Ascending aorta (tissue), 2 donors: ENCODE measurements at regions not wholly inside any gene's neighbourhood (a gene's known extent, or its start where the extent isn't known, plus 50 kb on each side); places are given as distances from the start of the nearest gene placed in this dataset.

Experiments
- DNase-seq, 2 donors: peaks; one replicate each; pipeline ENCODE4 v3.0.0-alpha.2; 2019; ENCODE audit warnings: low spot score in 2 of 2
- H3K27ac ChIP-seq, 2 donors: fragments of 200-600 bp; sonication (generic); one replicate each; pipeline ENCODE4 v1.5.1; 2016 to 2017; ENCODE audit warnings: mild to moderate bottlenecking in 1 of 2
- H3K27me3 ChIP-seq: fragments of 200-600 bp; sonication (generic); one replicate; pipeline ENCODE4 v1.5.1; 2017
- H3K36me3 ChIP-seq, 2 donors: fragments of 200-600 bp; sonication (generic); one replicate each; pipeline ENCODE4 v1.5.1; 2016
- H3K4me1 ChIP-seq, 2 donors: fragments of 200-600 bp; sonication (generic); one replicate each; pipeline ENCODE4 v1.5.1; 2016 to 2017; ENCODE audit warnings: mild to moderate bottlenecking in 1 of 2
- H3K4me3 ChIP-seq, 2 donors: fragments of 200-600 bp; sonication (generic); one replicate each; pipeline ENCODE4 v1.5.1; 2016 to 2017; ENCODE audit warnings: mild to moderate bottlenecking in 1 of 2
- H3K9me3 ChIP-seq, 2 donors: fragments of 200-600 bp; sonication (generic); one replicate each; pipeline ENCODE4 v1.5.1; 2016
- intact Hi-C: fragments of 100-400 bp; cut with DNase I; formaldehyde crosslinking; loops from one replicate; pipeline ENCODE4 v1.15.1; 2023
- TF ChIP-seq, protein P1 (sequence below), 3 experiments: fragments of 200-600 bp in 2 of 3; fragments of 450-650 bp in 1 of 3; sonication (generic) in 2 of 3; IDR thresholded peaks; one replicate each; pipeline ENCODE4 v1.5.1; 2016 to 2019; ENCODE audit warnings: antibody characterized with exemption in 3 of 3, mild to moderate bottlenecking in 1 of 3, moderate library complexity in 1 of 3

DNA sequence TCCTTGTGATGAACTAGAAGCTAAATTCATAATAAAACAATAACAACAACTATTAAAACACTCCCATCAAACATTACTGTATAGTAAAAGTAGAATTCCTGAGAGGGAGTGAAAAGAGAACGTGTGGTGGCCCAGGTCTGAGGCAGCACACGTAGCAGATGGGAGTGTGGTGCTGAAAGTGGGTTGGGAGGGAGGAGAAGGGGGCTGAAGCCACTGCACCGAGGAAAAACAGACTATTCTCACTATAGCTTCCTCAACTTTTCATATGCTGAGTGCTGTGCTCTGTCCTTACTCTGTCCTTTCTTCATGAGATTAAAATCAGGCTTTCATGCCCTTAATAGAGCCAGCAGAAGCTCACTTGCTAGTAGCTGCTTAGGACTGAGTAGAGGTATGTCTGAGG, 170.9 kb downstream of the PCSK1 start:
- no peak for DNase-seq
- Histone ChIP-seq H3K4me3 (no peak overlapping the region), H3K27ac (no peak overlapping the region), H3K4me1 (peaks cover 0 to 21% of the 10 kb centered on the region in 2 donors), H3K27me3 (no peaks in the 10 kb centered on the region), H3K9me3 (peaks cover 0 to 4% of the 10 kb centered on the region in 2 donors), H3K36me3 (no peaks in the 10 kb centered on the region)
- TF ChIP-seq, protein P1, sequence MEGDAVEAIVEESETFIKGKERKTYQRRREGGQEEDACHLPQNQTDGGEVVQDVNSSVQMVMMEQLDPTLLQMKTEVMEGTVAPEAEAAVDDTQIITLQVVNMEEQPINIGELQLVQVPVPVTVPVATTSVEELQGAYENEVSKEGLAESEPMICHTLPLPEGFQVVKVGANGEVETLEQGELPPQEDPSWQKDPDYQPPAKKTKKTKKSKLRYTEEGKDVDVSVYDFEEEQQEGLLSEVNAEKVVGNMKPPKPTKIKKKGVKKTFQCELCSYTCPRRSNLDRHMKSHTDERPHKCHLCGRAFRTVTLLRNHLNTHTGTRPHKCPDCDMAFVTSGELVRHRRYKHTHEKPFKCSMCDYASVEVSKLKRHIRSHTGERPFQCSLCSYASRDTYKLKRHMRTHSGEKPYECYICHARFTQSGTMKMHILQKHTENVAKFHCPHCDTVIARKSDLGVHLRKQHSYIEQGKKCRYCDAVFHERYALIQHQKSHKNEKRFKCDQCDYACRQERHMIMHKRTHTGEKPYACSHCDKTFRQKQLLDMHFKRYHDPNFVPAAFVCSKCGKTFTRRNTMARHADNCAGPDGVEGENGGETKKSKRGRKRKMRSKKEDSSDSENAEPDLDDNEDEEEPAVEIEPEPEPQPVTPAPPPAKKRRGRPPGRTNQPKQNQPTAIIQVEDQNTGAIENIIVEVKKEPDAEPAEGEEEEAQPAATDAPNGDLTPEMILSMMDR (IDR thresholded peaks at IDR 0.05), result no peak
- intact Hi-C loops, result no loop called here

- H3K36me3 ChIP-seq, result no peaks in the 10 kb centered on the region
- no peaks in the 10 kb centered on the region for H3K27me3 ChIP-seq
- intact Hi-C loops, result no loop called here
- TF ChIP-seq, protein P1 (IDR thresholded peaks at IDR 0.05), result no peak
- DNase-seq, result no peak
- H3K9me3 ChIP-seq, result no peaks in the 10 kb centered on the region
- peak overlapping the region in 1 of 2 donors; percentile 13 for H3K4me3 ChIP-seq
- peak overlapping the region; percentile 77 to 80 for H3K27ac ChIP-seq
- H3K4me1 ChIP-seq, result peaks cover 0 to 27% of the 10 kb centered on the region in 2 donors
These were observed 173.0 kb downstream of the PCSK1 start for GRCh38 chr5:96260009-96260408.

DNA sequence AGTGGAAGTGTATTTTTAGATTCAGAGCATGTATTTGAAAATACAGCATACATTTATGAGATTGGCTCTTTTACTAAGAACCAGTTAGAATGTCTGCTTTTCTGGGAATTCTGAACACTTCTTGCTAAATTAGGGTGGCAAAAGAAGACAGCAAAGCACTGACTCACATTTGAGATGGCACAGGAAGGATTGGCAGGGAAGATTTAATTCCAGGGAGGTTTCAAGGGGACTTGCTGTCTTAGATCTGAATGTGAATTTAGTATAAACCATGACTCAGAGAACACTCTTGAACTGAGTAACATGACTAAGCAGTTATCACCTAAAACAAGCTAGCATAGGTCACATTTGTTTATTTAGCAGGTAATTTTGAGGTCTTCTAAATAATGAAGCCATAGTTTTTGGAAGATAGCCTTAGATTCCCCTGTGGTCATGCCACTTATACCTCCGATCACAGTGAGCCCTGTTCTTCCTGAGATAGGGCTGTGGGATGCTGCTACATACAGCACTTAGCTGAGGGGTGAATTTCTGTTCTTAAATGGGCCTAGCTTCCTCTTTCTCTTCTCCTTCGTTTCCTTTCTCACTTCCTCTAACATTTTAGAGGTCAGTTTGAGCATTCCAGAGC, 173.8 kb downstream of the PCSK1 start:
- TF ChIP-seq, protein P1 (IDR thresholded peaks at IDR 0.05), result no peak
- Histone ChIP-seq H3K27ac (peak overlapping the region; percentile 77 to 80), H3K4me3 (no peak overlapping the region), H3K36me3 (no peaks in the 10 kb centered on the region), H3K4me1 (peaks cover 0 to 27% of the 10 kb centered on the region in 2 donors), H3K9me3 (no peaks in the 10 kb centered on the region), H3K27me3 (no peaks in the 10 kb centered on the region)
- intact Hi-C loops, result loop anchor here (5.0 kb wide), 2 partner anchors 33 to 73 kb away; no protein-coding TSS in a partner anchor
- DNase-seq, result no peak

GRCh38 chr5:96258692-96259091, 174.4 kb downstream of the PCSK1 start:
- no peaks in the 10 kb centered on the region for H3K27me3 ChIP-seq
- TF ChIP-seq, protein P1 (IDR thresholded peaks at IDR 0.05), result no peak
- peaks cover 0 to 27% of the 10 kb centered on the region in 2 donors for H3K4me1 ChIP-seq
- H3K9me3 ChIP-seq, result no peaks in the 10 kb centered on the region
- H3K4me3 ChIP-seq, result no peak overlapping the region
- no peaks in the 10 kb centered on the region for H3K36me3 ChIP-seq
- peak overlapping the region; percentile 77 to 80 for H3K27ac ChIP-seq
- DNase-seq, result no peak
- intact Hi-C loops, result loop anchor here (5.0 kb wide), 2 partner anchors 34 to 74 kb away; no protein-coding TSS in a partner anchor

- Histone ChIP-seq H3K9me3 (no peaks in the 10 kb centered on the region), H3K36me3 (no peaks in the 10 kb centered on the region), H3K4me3 (no peak overlapping the region), H3K27me3 (no peaks in the 10 kb centered on the region), H3K4me1 (peaks cover 0 to 27% of the 10 kb centered on the region in 2 donors), H3K27ac (no peak overlapping the region)
- TF ChIP-seq, protein P1 (IDR thresholded peaks at IDR 0.05), result no peak
- intact Hi-C loops, result loop anchor here (5.0 kb wide), 2 partner anchors 34 to 74 kb away; no protein-coding TSS in a partner anchor
- no peak for DNase-seq
These were observed 175.1 kb downstream of the PCSK1 start for GRCh38 chr5:96257904-96258303.
